ENCODE measurements at regions not wholly inside any gene's neighbourhood (a gene's known extent, or its start where the extent isn't known, plus 50 kb on each side); places are given as distances from the start of the nearest gene placed in this dataset.

DNA sequence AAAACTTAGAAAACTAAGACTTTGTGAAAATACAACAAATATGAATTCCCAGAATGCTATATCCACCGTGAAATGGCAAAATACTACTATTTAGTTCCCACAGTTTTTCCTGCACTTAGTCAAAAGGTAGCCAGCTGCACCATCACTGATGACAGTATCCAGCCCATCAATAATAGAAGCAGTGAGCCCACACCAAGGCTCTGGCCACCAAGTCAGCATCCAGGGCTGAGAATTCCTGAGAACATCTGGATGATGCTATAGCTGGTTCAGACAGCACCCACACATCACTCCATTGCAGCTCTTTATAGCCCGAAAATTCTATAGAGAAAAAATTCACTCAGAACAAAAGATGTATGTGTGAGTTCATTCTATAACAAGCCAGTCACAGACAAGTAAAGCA is 159.1 kb upstream of the SPATS2L start:
- no peak overlapping the region for H3K4me3 ChIP-seq (ENCODE audit: low read depth, low read length)
- TF ChIP-seq, protein P1, sequence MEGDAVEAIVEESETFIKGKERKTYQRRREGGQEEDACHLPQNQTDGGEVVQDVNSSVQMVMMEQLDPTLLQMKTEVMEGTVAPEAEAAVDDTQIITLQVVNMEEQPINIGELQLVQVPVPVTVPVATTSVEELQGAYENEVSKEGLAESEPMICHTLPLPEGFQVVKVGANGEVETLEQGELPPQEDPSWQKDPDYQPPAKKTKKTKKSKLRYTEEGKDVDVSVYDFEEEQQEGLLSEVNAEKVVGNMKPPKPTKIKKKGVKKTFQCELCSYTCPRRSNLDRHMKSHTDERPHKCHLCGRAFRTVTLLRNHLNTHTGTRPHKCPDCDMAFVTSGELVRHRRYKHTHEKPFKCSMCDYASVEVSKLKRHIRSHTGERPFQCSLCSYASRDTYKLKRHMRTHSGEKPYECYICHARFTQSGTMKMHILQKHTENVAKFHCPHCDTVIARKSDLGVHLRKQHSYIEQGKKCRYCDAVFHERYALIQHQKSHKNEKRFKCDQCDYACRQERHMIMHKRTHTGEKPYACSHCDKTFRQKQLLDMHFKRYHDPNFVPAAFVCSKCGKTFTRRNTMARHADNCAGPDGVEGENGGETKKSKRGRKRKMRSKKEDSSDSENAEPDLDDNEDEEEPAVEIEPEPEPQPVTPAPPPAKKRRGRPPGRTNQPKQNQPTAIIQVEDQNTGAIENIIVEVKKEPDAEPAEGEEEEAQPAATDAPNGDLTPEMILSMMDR (conservative IDR thresholded peaks at IDR 0.05; ENCODE audit: low read depth, low read length): no peak
- DNase-seq (ENCODE audit: low read depth): no peak

DNA sequence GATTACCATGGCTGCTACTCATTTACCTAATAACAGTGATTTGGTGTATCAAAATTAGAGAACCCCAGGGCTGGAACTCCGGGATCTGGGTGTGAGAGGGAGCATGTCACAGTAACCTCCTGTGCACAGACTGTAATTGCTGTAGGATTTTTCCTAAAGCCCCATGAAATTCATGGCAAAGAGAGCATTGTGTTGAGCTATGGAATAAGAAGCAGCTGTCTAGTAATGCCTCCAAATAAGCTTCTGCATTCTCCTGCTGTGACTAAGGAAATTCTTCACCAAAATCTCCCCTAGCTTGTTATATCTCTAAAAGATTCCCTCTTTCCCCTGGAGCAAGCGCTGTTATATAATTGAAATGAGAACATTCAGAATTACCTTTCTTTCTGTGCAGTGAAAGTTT is 158.1 kb upstream of the SPATS2L start:
- TF ChIP-seq, protein P1 (conservative IDR thresholded peaks at IDR 0.05; ENCODE audit: low read depth, low read length): no peak
- H3K4me3 ChIP-seq (ENCODE audit: low read depth, low read length): no peak overlapping the region
- no peak for DNase-seq (ENCODE audit: low read depth)

DNA sequence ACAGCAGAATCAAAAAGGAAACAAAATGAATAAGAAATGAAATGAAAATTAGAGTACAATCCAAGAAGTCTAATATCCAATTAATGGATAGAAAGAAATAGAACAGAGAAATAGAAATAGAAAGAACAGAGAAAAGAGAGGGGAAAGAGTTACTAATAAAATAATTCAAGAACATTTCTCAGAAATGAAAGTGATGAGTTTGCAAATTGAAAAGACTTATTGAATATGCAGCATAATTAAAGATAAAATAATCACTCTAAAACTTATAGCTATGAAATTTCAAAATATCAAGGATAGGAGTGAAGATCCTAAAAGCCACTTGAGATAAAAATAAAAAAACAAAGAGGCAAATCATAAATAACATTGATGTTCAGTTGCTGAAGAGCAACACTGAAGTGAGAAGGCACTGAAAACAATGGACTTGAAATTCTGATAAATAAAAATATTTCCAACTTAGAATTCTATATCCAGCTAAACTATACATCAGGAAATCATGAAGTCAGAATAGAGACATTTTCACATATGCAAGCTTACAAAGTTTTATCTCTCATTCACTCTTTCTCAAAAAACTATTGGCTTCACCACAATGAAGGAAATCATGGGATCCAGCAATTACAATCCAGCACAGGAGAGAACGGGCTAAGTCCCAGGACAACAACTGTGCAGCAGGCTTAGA is 155.9 kb upstream of the SPATS2L start:
- TF ChIP-seq, protein P1 (conservative IDR thresholded peaks at IDR 0.05; ENCODE audit: low read depth, low read length): no peak
- H3K4me3 ChIP-seq (ENCODE audit: low read depth, low read length): no peak overlapping the region
- DNase-seq (ENCODE audit: low read depth): no peak

DNA sequence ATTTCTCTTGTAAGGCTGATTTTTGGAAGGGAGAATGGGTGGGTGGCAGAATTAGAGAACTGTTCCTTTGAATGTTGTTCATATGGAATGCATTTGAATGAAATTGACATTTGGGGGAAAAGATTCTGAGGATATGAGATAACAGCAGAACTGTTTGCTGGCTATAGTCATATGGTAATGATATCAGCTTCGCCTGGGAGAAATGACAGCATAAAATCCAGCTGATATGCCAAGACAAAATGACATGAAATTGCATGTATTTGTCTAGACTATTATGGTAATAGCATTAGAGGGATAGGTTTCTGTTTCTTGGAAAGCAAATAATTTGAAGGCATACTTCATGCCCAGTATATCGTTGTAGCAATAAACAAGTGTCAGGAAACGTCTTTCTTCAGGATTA is 150.8 kb upstream of the SPATS2L start:
- H3K4me3 ChIP-seq (ENCODE audit: low read depth, low read length): no peak overlapping the region
- TF ChIP-seq, protein P1 (conservative IDR thresholded peaks at IDR 0.05; ENCODE audit: low read depth, low read length): no peak
- no peak for DNase-seq (ENCODE audit: low read depth)

DNA sequence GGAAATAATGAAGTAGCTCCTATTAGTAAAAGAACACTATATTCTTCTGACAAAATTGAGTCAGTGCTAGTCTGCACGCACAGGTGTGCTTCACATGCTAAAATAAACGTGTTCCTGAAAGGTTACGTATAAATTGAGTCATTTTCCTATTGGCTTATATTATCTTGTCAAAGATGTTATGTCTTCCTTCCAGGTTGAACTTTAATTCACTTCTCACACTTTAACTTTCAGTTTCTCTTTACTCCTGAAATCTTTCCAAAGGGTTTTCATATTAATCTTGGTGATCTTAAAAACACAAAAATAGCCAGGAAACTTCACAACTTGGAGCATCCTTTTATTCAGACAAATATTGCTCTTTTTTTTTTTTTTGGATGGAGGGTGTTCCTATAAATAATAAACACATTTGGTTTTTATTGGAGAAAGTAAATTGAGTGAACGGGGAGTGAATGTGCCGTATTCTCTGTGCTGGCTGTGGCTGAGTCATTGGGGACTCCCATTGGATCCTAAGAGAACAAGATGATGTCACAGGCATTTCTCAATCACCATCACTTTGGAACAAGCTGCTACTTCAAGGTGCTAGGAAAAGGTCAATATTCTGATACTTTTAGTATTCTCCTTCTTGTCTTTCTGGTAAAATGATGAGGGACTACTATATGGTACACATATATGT is 150.2 kb upstream of the SPATS2L start:
- TF ChIP-seq, protein P1 (conservative IDR thresholded peaks at IDR 0.05; ENCODE audit: low read depth, low read length): no peak
- H3K4me3 ChIP-seq (ENCODE audit: low read depth, low read length): peak overlapping the region; percentile 42
- peak; percentile 95 for DNase-seq (ENCODE audit: low read depth)

DNA sequence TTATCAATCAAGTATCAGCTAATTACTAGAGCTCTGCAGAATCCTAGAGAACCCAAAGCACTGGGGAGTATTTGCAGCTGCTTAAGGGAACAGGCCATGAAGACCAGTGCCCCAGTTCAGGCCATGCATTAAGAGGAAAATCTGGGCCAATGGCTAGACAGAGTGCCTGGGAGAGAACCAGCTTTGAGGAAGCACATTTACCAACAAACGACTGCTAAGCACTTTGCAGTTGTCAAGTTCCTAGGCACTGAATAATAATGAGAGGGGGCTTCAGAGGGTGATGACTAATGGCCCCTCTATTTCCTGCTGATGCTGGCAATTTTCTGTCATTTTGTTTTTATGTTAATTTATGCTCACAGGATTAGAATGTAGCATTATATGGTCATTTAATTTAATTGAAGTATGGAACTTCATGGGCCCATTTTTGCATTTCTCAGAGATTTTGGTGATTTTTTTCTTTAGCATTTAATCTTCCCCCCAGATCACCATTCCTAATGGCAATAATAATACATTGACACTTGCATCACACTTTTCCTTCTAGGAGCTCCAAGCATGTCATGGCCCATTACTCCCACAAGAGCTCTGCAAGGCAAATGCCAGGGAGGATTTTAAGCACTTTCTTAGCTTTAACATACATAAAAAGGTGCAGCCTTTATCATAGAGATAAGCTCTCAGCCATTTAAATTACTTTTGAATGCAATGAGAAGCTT is 147.7 kb upstream of the SPATS2L start:
- TF ChIP-seq, protein P1 (conservative IDR thresholded peaks at IDR 0.05; ENCODE audit: low read depth, low read length): no peak
- DNase-seq (ENCODE audit: low read depth): no peak
- no peak overlapping the region for H3K4me3 ChIP-seq (ENCODE audit: low read depth, low read length)

All from choroid plexus epithelial cell (primary cell).